PC-3 (cell line): ENCODE measurements at regions not wholly inside any gene's neighbourhood (a gene's known extent, or its start where the extent isn't known, plus 50 kb on each side); places are given as distances from the start of the nearest gene placed in this dataset.
"Not testable (repeated sequence)": the region's sequence is repeated elsewhere in the genome, so short reads cannot be mapped to it uniquely, and the experiment has no call there.

Source experiments
- ATAC-seq: fragments of 200-7000 bp; cut with Tn5 transposase; 2 replicates; pipeline ENCODE4 v1.9.1; 2020; ENCODE audit warnings: mild to moderate bottlenecking, moderate library complexity
- BruUV-seq: library from RNA; stranded (reverse); fragments of 400-500 nt; replicated peaks from 2 replicates; lab custom pipeline; 2021; lab: Mats Ljungman, UMichigan
- CTCF ChIA-PET: fragments of 300-600 bp; sonication (Branson Sonifier 250); formaldehyde crosslinking; loops from one replicate; lab custom pipeline; 2022; ENCODE audit warnings: antibody characterized with exemption; lab: Charles Lee
- POLR2A ChIA-PET: fragments of 300-600 bp; sonication (Branson Sonifier 250); formaldehyde crosslinking; loops from one replicate; lab custom pipeline; 2022; ENCODE audit warnings: antibody characterized with exemption; ENCODE audit not compliant: unreplicated experiment; lab: Charles Lee
- DNase-seq: peaks from one replicate; pipeline ENCODE4 v3.0.0-alpha.2; 2015
- H2AFZ ChIP-seq: fragments of 300-600 bp; sonication (generic); 2 replicates; pipeline ENCODE4 v1.6.0; 2016; ENCODE audit warnings: antibody characterized with exemption, low read length
- H3F3A ChIP-seq: fragments of 300-600 bp; sonication (generic); one replicate; pipeline ENCODE4 v1.6.0; 2017; ENCODE audit warnings: antibody characterized with exemption, low read length, control low read depth, mild to moderate bottlenecking; ENCODE audit not compliant: unreplicated experiment
- H3K27ac ChIP-seq: fragments of 300-600 bp; sonication (generic); 2 replicates; pipeline ENCODE4 v1.5.1; 2016; ENCODE audit warnings: mild to moderate bottlenecking, low read length
- H3K27me3 ChIP-seq: fragments of 300-600 bp; sonication (generic); 2 replicates; pipeline ENCODE4 v1.6.1; 2016; ENCODE audit warnings: low read length, mixed read lengths
- H3K36me3 ChIP-seq: fragments of 300-600 bp; sonication (generic); 2 replicates; pipeline ENCODE4 v1.6.1; 2016; ENCODE audit warnings: low read depth, mixed run types, low read length, mixed read lengths
- H3K4me1 ChIP-seq: fragments of 300-600 bp; sonication (generic); 2 replicates; pipeline ENCODE4 v1.5.1; 2016; ENCODE audit warnings: low read length; ENCODE audit not compliant: insufficient read depth
- H3K4me2 ChIP-seq: fragments of 300-600 bp; sonication (generic); 2 replicates; pipeline ENCODE4 v1.6.0; 2016; ENCODE audit warnings: low read length
- H3K4me3 ChIP-seq: fragments of 300-600 bp; sonication (generic); 2 replicates; pipeline ENCODE4 v1.5.1; 2016; ENCODE audit warnings: mild to moderate bottlenecking, low read length, mixed read lengths
- H3K79me2 ChIP-seq: fragments of 300-600 bp; sonication (generic); 2 replicates; pipeline ENCODE4 v1.6.1; 2017; ENCODE audit warnings: low read length, mixed read lengths
- H3K9ac ChIP-seq: fragments of 300-600 bp; sonication (generic); 2 replicates; pipeline ENCODE4 v1.6.0; 2016; ENCODE audit warnings: mild to moderate bottlenecking, low read length
- H3K9me2 ChIP-seq: fragments of 300-600 bp; sonication (generic); replicated peaks from 2 replicates; pipeline ENCODE4 v1.6.1; 2016; ENCODE audit warnings: mixed run types, low read length, mixed read lengths
- H3K9me3 ChIP-seq: fragments of 300-600 bp; sonication (generic); 2 replicates; pipeline ENCODE4 v1.6.1; 2016; ENCODE audit warnings: low read length, mixed read lengths
- H4K20me1 ChIP-seq: fragments of 300-600 bp; sonication (generic); 2 replicates; pipeline ENCODE4 v1.6.1; 2016; ENCODE audit warnings: low read length, mixed read lengths
- EZH2 ChIP-seq: fragments of 300-600 bp; sonication (generic); IDR thresholded peaks from one replicate; pipeline ENCODE4 v1.6.1; 2017; ENCODE audit warnings: antibody characterized with exemption, mild to moderate bottlenecking, low read length; ENCODE audit not compliant: unreplicated experiment
- EZH2phosphoT487 ChIP-seq: fragments of 300-600 bp; sonication (generic); IDR thresholded peaks from 2 replicates; pipeline ENCODE4 v1.6.1; 2018; ENCODE audit warnings: mild to moderate bottlenecking, antibody characterized with exemption, low read length, borderline replicate concordance
- intact Hi-C: fragments of 100-400 bp; cut with micrococcal nuclease; formaldehyde crosslinking; loops from 2 replicates; pipeline ENCODE4 v1.9.0; 2023
- TF ChIP-seq, protein P1 (sequence below): fragments of 300-600 bp; sonication (generic); conservative IDR thresholded peaks from 2 replicates; pipeline ENCODE4 v1.5.1; 2017; ENCODE audit warnings: antibody characterized with exemption, low read depth, mild to moderate bottlenecking, low read length

DNA sequence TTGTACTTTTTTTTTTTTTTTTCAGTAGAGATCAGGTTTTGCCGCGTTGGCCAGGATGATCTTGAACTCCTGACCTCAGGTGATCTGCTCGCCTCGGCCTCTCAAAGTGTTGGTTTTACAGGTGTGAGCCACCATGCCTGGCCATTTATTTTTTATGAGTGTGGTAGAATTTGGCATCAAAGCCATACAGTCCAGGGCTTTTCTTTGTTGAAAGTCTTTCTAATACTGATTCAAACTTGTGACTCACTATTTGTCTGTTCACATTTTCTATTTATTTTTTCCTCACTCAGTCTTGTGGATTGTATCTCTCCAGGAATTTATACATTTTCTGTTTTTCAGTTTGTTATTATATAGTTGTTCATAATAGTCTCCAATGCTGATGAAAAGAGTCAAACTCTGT is 66.5 kb upstream of the SPIN4 start:
- H3K79me2 ChIP-seq = no peaks in the 10 kb centered on the region
- CTCF ChIA-PET = no interaction called here

DNA sequence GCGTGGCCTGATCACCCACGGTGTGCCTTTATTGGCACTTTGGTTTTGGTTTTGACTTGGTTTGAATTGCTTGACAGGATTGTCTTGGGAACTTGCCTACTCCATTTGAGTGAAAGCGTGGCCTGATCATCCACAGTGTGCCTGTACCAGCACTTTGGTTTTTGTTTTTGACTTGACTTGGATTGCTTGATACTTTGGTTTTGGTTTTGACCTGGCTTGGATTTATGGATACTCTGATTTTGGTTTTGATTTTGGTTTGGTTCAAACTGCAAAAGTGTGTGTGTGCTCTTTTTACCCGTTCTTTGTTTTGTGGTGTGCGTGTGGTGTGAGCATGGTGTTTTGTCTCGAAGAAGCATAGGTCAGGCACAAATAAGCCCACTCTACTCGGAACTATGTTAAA is 58.8 kb upstream of the SPIN4 start:
- H3K4me2 ChIP-seq, H3K9ac ChIP-seq, H4K20me1 ChIP-seq, H2AFZ ChIP-seq, H3K27ac ChIP-seq, intact Hi-C loops, BruUV-seq, H3K4me3 ChIP-seq, CTCF ChIA-PET, DNase-seq, H3K9me3 ChIP-seq, H3K27me3 ChIP-seq, H3K36me3 ChIP-seq, H3F3A ChIP-seq, POLR2A ChIA-PET, H3K4me1 ChIP-seq, H3K9me2 ChIP-seq, H3K79me2 ChIP-seq, ATAC-seq: not testable (repeated sequence)

More for the DNA sequence above, 66.5 kb upstream of the SPIN4 start:
- Histone ChIP-seq H3K4me3 (no peak overlapping the region), H3K27me3 (no peaks in the 10 kb centered on the region), H3K4me1 (peaks cover 5% of the 10 kb centered on the region), H3K27ac (no peak overlapping the region), H3K9me3 (no peaks in the 10 kb centered on the region), H2AFZ (no peak overlapping the region), H3K4me2 (peak overlapping the region; percentile 34; the same call in 1 of the 2 replicates), H4K20me1 (no peaks in the 10 kb centered on the region), H3K9me2 (no peaks in the 10 kb centered on the region), H3F3A (no peaks in the 10 kb centered on the region), H3K9ac (no peak overlapping the region), H3K36me3 (no peaks in the 10 kb centered on the region)
- intact Hi-C loops = no loop called here
- TF ChIP-seq, protein P1, sequence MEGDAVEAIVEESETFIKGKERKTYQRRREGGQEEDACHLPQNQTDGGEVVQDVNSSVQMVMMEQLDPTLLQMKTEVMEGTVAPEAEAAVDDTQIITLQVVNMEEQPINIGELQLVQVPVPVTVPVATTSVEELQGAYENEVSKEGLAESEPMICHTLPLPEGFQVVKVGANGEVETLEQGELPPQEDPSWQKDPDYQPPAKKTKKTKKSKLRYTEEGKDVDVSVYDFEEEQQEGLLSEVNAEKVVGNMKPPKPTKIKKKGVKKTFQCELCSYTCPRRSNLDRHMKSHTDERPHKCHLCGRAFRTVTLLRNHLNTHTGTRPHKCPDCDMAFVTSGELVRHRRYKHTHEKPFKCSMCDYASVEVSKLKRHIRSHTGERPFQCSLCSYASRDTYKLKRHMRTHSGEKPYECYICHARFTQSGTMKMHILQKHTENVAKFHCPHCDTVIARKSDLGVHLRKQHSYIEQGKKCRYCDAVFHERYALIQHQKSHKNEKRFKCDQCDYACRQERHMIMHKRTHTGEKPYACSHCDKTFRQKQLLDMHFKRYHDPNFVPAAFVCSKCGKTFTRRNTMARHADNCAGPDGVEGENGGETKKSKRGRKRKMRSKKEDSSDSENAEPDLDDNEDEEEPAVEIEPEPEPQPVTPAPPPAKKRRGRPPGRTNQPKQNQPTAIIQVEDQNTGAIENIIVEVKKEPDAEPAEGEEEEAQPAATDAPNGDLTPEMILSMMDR = no peak
- no peak for TF ChIP-seq EZH2
- TF ChIP-seq EZH2phosphoT487 = no peak
- ATAC-seq = peak; percentile 77
- BruUV-seq = no TSS peak
- peak; percentile 70 for DNase-seq
- POLR2A ChIA-PET = no interaction called here

DNA sequence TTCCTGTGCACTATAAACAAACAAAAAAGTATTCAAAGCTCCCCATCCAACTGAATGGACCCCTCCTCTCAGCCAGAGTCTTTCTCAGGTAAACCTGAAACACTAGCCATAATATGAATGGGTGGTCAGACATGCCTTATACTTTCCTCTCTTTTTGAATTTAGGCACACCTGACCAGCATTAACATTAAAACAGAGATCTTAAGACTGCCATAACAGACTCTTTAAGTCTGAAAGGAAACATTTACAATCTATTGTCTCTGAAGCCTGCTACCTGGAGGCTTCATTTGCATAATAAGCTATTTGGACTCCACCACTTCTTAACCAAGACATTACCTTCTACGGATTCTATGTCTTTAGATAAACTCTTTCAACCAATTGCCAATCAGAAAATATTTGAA is 56.9 kb upstream of the SPIN4 start:
- H3K4me2 ChIP-seq = no peak overlapping the region
- no TSS peak for BruUV-seq
- no peak for DNase-seq
- no peaks in the 10 kb centered on the region for H3K9me3 ChIP-seq
- no peaks in the 10 kb centered on the region for H3K4me1 ChIP-seq
- no peak overlapping the region for H3K27ac ChIP-seq
- no peaks in the 10 kb centered on the region for H3K27me3 ChIP-seq
- no peaks in the 10 kb centered on the region for H3K9me2 ChIP-seq
- ATAC-seq = no peak
- no peak overlapping the region for H2AFZ ChIP-seq
- H3K36me3 ChIP-seq = no peaks in the 10 kb centered on the region
- ChIA-PET CTCF (no interaction called here), POLR2A (no interaction called here)
- intact Hi-C loops = no loop called here
- no peaks in the 10 kb centered on the region for H4K20me1 ChIP-seq
- no peak for TF ChIP-seq EZH2phosphoT487
- no peak for TF ChIP-seq EZH2
- TF ChIP-seq, protein P1 = no peak
- H3K79me2 ChIP-seq = no peaks in the 10 kb centered on the region
- H3K4me3 ChIP-seq = no peak overlapping the region
- no peak overlapping the region for H3K9ac ChIP-seq
- H3F3A ChIP-seq = no peaks in the 10 kb centered on the region
